ENCODE measurements at regions not wholly inside any gene's neighbourhood (a gene's known extent, or its start where the extent isn't known, plus 50 kb on each side); places are given as distances from the start of the nearest gene placed in this dataset.

DNA sequence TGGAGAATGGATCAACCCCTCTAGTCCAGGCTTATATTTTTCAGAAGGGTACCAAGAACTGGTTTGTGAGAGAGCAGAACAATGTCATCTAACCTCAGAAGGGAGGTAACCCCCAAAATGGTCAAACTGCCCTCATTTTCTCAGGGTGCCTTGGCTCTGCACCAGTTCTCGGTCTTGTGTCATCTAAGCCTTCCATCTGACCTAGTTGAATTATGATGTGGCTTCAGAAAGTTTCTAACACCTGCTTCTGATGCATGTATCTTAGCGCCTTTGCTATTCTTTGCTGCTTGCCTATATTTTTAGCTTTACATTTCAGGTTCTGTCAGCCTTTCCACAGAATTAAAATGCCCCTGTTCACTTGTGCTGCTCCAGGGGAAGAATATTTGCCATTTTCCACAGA, 91.7 kb upstream of the E2F8 start:
- Histone ChIP-seq H3K4me3 (replicated peaks; ENCODE audit: low read depth, low read length) (no peak overlapping the region), H3K27me3 (replicated peaks; ENCODE audit: control insufficient read depth, insufficient read depth, low read length) (no peaks in the 10 kb centered on the region), H3K36me3 (ENCODE audit: control insufficient read depth, insufficient read depth, low read length) (no peaks in the 10 kb centered on the region)
- peak; percentile 45 for DNase-seq (ENCODE audit: extremely low read depth, insufficient read length)
- TF ChIP-seq CTCF (IDR thresholded peaks at IDR 0.05; ENCODE audit: insufficient read depth, low read length, poor library complexity, severe bottlenecking): no peak

DNA sequence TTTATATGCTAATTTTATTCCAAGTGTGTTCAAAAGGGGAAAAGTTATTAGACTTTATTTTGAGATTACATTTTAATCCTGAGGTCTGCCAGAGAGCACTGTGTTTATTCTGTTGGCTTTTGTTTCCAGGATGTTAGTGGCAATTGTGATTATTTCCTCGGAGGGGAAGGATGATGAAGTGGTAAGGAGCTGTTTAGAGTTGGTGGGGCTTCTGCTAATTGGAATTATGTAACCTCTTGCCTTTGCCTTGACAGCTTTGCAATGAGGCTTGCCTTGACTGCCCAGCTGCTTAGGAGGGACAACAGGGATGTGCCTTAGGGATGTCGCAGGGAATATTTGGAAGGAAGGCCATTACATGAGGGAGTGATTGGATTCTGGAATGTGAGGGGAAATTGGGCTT, 89.7 kb upstream of the E2F8 start:
- no peaks in the 10 kb centered on the region for H3K36me3 ChIP-seq (ENCODE audit: control insufficient read depth, insufficient read depth, low read length)

GRCh38 chr11:19329970-19330369, 89.2 kb upstream of the E2F8 start:
- no peak for DNase-seq (ENCODE audit: extremely low read depth, insufficient read length)
- no peak overlapping the region for H3K4me3 ChIP-seq (replicated peaks; ENCODE audit: low read depth, low read length)
- no peaks in the 10 kb centered on the region for H3K27me3 ChIP-seq (replicated peaks; ENCODE audit: control insufficient read depth, insufficient read depth, low read length)
- H3K36me3 ChIP-seq (ENCODE audit: control insufficient read depth, insufficient read depth, low read length): no peaks in the 10 kb centered on the region
- TF ChIP-seq CTCF (IDR thresholded peaks at IDR 0.05; ENCODE audit: insufficient read depth, low read length, poor library complexity, severe bottlenecking): no peak

More for the DNA sequence above, 89.7 kb upstream of the E2F8 start:
- DNase-seq (ENCODE audit: extremely low read depth, insufficient read length): no peak
- no peak for TF ChIP-seq CTCF (IDR thresholded peaks at IDR 0.05; ENCODE audit: insufficient read depth, low read length, poor library complexity, severe bottlenecking)
- Histone ChIP-seq H3K27me3 (replicated peaks; ENCODE audit: control insufficient read depth, insufficient read depth, low read length) (no peaks in the 10 kb centered on the region), H3K4me3 (replicated peaks; ENCODE audit: low read depth, low read length) (no peak overlapping the region)

DNA sequence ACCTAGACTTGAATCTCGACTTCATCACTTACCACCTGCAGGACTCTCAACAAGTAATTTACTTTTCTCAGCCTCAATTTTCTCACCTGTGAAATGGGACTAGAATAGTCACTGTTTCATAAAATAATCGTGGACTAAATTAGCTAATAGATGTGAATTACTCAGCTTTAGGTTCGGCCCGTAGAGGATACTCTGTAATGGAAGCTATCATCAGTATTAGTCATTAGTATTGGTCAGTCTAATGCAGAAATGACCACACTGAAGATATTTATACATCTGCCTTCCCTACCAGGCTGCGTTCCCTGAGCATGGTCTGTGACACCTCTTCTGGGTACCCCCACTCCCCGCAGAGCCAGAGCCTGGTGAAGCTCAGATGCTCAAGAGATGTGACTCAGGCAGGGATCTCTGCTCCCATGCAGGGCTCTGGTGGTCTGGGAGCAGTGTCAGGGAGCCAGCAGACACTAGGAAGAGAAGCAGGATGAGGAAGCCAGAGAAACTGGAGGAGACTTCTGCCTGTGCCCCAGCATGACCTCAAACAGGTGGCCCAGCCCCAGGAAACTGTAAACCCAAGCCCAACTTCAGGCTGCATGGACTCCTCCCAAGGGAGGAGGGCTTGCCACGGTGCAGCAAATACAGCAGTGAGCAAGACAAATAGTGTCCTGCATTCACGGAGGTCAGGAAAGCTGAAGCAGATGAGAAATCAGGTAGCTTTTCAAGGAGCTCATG, 88.0 kb upstream of the E2F8 start:
- Histone ChIP-seq H3K4me3 (replicated peaks; ENCODE audit: low read depth, low read length) (no peak overlapping the region), H3K36me3 (ENCODE audit: control insufficient read depth, insufficient read depth, low read length) (no peaks in the 10 kb centered on the region), H3K27me3 (replicated peaks; ENCODE audit: control insufficient read depth, insufficient read depth, low read length) (no peaks in the 10 kb centered on the region)
- DNase-seq (ENCODE audit: extremely low read depth, insufficient read length): no peak
- no peak for TF ChIP-seq CTCF (IDR thresholded peaks at IDR 0.05; ENCODE audit: insufficient read depth, low read length, poor library complexity, severe bottlenecking)

DNA sequence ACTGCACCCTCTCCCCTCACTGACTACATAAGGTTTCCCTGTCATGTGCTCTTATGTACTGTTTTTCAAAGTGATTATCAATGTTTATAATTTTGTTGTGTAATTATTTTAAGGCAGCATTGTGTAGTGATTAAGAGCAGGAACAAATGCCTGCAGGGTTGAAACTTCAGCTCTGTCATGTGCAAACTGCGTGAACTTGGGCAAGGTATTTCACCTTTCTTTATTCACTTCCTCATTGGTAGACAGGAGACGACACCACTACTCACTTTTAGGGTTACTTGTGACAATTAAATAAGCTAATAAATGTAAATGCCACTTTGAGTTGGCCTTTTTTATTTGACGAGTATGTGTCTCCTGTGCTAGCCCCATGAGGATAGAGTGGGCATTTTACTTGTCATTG, 86.5 kb upstream of the E2F8 start:
- no peak for DNase-seq (ENCODE audit: extremely low read depth, insufficient read length)
- no peak for TF ChIP-seq CTCF (IDR thresholded peaks at IDR 0.05; ENCODE audit: insufficient read depth, low read length, poor library complexity, severe bottlenecking)
- H3K4me3 ChIP-seq (replicated peaks; ENCODE audit: low read depth, low read length): no peak overlapping the region
- H3K36me3 ChIP-seq (ENCODE audit: control insufficient read depth, insufficient read depth, low read length): no peaks in the 10 kb centered on the region
- no peaks in the 10 kb centered on the region for H3K27me3 ChIP-seq (replicated peaks; ENCODE audit: control insufficient read depth, insufficient read depth, low read length)

GRCh38 chr11:19326499-19326898, 85.8 kb upstream of the E2F8 start:
- TF ChIP-seq CTCF (IDR thresholded peaks at IDR 0.05; ENCODE audit: insufficient read depth, low read length, poor library complexity, severe bottlenecking): no peak
- Histone ChIP-seq H3K36me3 (ENCODE audit: control insufficient read depth, insufficient read depth, low read length) (no peaks in the 10 kb centered on the region), H3K27me3 (replicated peaks; ENCODE audit: control insufficient read depth, insufficient read depth, low read length) (no peaks in the 10 kb centered on the region), H3K4me3 (replicated peaks; ENCODE audit: low read depth, low read length) (no peak overlapping the region)
- DNase-seq (ENCODE audit: extremely low read depth, insufficient read length): no peak
